Kidney (tissue), 13 donors: ENCODE measurements at regions not wholly inside any gene's neighbourhood (a gene's known extent, or its start where the extent isn't known, plus 50 kb on each side); places are given as distances from the start of the nearest gene placed in this dataset.

Experiments used
- DNase-seq, 5 donors: peaks; one replicate each; pipeline ENCODE4 v3.0.0-alpha.2; 2013 to 2020
- FAIRE-seq: peaks from 2 replicates; lab custom pipeline; 2012; peaks lifted over from hg19 to GRCh38; lab: Jason Lieb, UNC
- H3K27ac ChIP-seq, 2 donors: one replicate each; pipeline ENCODE4 v1.7.0; 2013; ENCODE audit warnings: low read depth in 2 of 2, low read length in 2 of 2, inconsistent platforms in 1 of 2
- H3K27me3 ChIP-seq: one replicate; pipeline ENCODE4 v1.7.1; 2013; ENCODE audit warnings: low read length, inconsistent platforms; ENCODE audit not compliant: control insufficient read depth, insufficient read depth
- H3K36me3 ChIP-seq, 3 donors: one replicate each; pipeline versions ENCODE4 v1.7.0 to v1.7.1; 2013; ENCODE audit warnings: low read length in 3 of 3, control low read depth in 1 of 3, inconsistent platforms in 1 of 3; ENCODE audit not compliant: insufficient read depth in 3 of 3, control insufficient read depth in 2 of 3
- H3K4me1 ChIP-seq, 3 donors: one replicate each; pipeline versions ENCODE4 v1.7.0 to v1.7.1; 2013; ENCODE audit warnings: low read length in 3 of 3, inconsistent platforms in 1 of 3, low read depth in 1 of 3; ENCODE audit not compliant: control insufficient read depth in 2 of 3, insufficient read depth in 2 of 3
- H3K4me3 ChIP-seq, 3 donors: one replicate each; pipeline versions ENCODE4 v1.7.0 to v1.8.1; 2013; ENCODE audit warnings: low read length in 3 of 3, control low read depth in 1 of 3, inconsistent platforms in 1 of 3
- H3K9ac ChIP-seq, 3 donors: one replicate each; pipeline versions ENCODE4 v1.7.0 to v1.7.1; 2013; ENCODE audit warnings: low read length in 3 of 3, control low read depth in 1 of 3, inconsistent platforms in 1 of 3
- H3K9me3 ChIP-seq, 3 donors: one replicate each; pipeline versions ENCODE4 v1.7.0 to v1.7.1; 2013; ENCODE audit warnings: low read length in 3 of 3, control low read depth in 1 of 3, inconsistent platforms in 1 of 3; ENCODE audit not compliant: control insufficient read depth in 2 of 3, insufficient read depth in 1 of 3
- intact Hi-C: fragments of 100-400 bp; cut with DNase I; formaldehyde crosslinking; loops from one replicate; pipeline ENCODE4 v1.11.1; 2022
- TF ChIP-seq, protein P1 (sequence below): IDR thresholded peaks from 3 replicates; pipeline ENCODE4 v1.5.1; 2012; ENCODE audit warnings: mild to moderate bottlenecking, moderate library complexity, borderline replicate concordance; ENCODE audit not compliant: insufficient read depth; ENCODE audit errors: extremely low read depth
- donor health status: control.
- donor health status: control.
- donor health status: control.
- donor health status: control.
- donor health status: control.
- donor health status: DM: yes; HTN: yes; CAD: no.
- donor health status: Normal renal cell carcinoma (clear cell type).

DNA sequence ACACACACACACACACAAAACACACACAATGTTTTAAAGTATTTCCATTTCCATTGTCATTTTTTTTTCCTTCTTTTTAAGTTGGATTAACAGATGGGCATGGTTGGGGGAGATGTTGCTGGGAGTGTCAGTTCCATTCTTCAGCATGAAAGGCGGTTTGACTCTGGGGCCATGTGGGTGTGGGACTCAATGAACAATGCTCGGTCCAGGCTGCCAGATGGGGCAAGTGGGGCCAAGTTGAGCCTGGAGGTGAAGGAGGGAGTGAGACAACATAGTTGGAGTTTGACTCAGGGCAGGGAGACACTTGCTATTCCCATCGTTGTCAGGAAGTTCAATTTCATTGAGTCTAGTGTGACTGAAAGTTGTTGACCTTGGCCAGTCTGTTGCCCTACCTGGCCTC, 125.3 kb downstream of the TLE3 start:
- Histone ChIP-seq H3K9me3 (no peaks in the 10 kb centered on the region), H3K9ac (no peak overlapping the region), H3K4me1 (no peaks in the 10 kb centered on the region), H3K27ac (no peak overlapping the region), H3K36me3 (no peaks in the 10 kb centered on the region), H3K4me3 (no peak overlapping the region), H3K27me3 (no peaks in the 10 kb centered on the region)
- intact Hi-C loops: no loop called here
- TF ChIP-seq, protein P1, sequence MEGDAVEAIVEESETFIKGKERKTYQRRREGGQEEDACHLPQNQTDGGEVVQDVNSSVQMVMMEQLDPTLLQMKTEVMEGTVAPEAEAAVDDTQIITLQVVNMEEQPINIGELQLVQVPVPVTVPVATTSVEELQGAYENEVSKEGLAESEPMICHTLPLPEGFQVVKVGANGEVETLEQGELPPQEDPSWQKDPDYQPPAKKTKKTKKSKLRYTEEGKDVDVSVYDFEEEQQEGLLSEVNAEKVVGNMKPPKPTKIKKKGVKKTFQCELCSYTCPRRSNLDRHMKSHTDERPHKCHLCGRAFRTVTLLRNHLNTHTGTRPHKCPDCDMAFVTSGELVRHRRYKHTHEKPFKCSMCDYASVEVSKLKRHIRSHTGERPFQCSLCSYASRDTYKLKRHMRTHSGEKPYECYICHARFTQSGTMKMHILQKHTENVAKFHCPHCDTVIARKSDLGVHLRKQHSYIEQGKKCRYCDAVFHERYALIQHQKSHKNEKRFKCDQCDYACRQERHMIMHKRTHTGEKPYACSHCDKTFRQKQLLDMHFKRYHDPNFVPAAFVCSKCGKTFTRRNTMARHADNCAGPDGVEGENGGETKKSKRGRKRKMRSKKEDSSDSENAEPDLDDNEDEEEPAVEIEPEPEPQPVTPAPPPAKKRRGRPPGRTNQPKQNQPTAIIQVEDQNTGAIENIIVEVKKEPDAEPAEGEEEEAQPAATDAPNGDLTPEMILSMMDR: no peak
- DNase-seq (no peak), FAIRE-seq (no peak)

DNA sequence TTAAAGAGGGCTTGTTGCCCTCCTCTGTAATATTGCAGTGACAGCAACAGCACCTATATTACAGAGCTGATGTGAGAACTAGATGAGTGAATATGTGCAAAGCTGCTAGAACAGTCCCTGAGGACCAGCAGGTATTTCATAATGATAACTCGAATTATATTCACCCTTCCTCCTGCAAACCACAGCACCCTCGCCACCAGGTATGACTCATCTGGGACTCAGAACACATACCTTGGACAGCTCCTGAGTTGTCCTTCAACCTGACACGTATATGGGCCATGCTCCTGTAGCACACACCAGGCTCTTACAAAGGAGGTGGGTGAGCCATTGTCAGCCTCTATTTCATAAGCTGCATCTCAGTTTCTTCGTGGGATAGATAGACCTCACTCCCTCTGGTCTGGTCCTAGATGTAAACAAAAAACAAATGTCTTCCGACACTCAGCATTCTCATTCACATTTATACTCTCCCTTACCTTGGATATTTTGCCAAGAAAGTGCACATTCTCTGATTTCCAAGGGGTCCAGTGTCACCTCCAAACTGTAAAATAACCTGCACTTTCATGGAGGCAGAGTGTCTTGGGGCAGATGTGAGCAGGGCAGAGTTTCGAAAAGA, 124.5 kb downstream of the TLE3 start:
- H3K4me1 ChIP-seq: no peaks in the 10 kb centered on the region
- DNase-seq: peak in 3 of 5 donors; percentile 57 to 77 (median 75)
- no peak overlapping the region for H3K4me3 ChIP-seq
- TF ChIP-seq, protein P1: no peak
- intact Hi-C loops: no loop called here
- no peak overlapping the region for H3K27ac ChIP-seq
- H3K36me3 ChIP-seq: no peaks in the 10 kb centered on the region
- no peaks in the 10 kb centered on the region for H3K27me3 ChIP-seq
- H3K9ac ChIP-seq: no peak overlapping the region
- no peaks in the 10 kb centered on the region for H3K9me3 ChIP-seq
- no peak for FAIRE-seq

DNA sequence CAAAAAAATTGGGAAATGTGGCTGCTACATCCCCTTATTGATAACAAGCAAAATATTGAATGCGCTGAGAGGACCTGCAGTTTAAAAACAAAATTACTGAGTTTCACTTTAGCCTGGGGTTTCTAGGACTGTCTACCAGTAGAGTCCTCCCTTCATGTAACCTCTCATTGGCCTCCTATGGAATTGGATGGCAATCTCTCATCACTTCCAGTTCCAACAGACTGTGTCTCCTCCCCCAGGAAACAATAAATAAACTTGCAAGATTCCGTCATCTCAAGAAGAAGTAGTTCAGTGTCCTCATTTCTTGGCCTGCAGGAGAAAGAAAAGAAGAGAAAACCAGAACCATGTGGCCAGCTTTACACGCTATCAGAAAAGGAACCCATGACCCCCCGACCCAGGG, 123.8 kb downstream of the TLE3 start:
- DNase-seq (no peak), FAIRE-seq (no peak)
- Histone ChIP-seq H3K9ac (no peak overlapping the region), H3K27ac (no peak overlapping the region), H3K4me1 (no peaks in the 10 kb centered on the region), H3K4me3 (no peak overlapping the region), H3K27me3 (no peaks in the 10 kb centered on the region), H3K9me3 (no peaks in the 10 kb centered on the region), H3K36me3 (no peaks in the 10 kb centered on the region)
- intact Hi-C loops: no loop called here
- TF ChIP-seq, protein P1: no peak

DNA sequence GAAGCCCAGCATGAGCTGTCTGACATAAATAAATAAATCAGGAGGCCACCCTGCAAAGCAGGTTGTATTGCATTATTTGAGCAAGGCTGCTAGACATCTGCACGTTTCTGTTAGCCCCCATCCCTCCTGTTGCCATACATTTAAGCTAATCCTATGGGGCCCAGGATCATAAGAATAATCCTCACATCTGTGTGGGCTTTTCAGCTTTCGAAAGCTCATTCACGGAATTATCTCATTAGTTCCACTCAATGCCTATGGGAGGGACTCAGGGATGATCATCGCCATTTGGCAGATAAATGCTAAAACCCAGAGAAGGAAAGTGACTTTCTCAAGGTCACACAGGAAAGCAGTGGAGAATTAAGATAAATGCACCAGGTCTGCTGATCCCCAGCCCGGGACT, 123.4 kb downstream of the TLE3 start:
- H3K36me3 ChIP-seq: no peaks in the 10 kb centered on the region
- no peak overlapping the region for H3K9ac ChIP-seq
- H3K4me3 ChIP-seq: no peak overlapping the region
- DNase-seq (no peak), FAIRE-seq (no peak)
- no peaks in the 10 kb centered on the region for H3K27me3 ChIP-seq
- H3K27ac ChIP-seq: no peak overlapping the region
- TF ChIP-seq, protein P1: no peak
- H3K9me3 ChIP-seq: no peaks in the 10 kb centered on the region
- intact Hi-C loops: no loop called here
- no peaks in the 10 kb centered on the region for H3K4me1 ChIP-seq
